HCT116 (cell line): ENCODE measurements at regions not wholly inside any gene's neighbourhood (a gene's known extent, or its start where the extent isn't known, plus 50 kb on each side); places are given as distances from the start of the nearest gene placed in this dataset.

Experiments used
- ATAC-seq: fragments of 200-7000 bp; cut with Tn5 transposase; 2 replicates; pipeline ENCODE4 v1.9.1; 2020; ENCODE audit warnings: mild to moderate bottlenecking, moderate library complexity
- BruUV-seq: library from RNA; stranded (reverse); fragments of 400-500 nt; replicated peaks from 2 replicates; lab custom pipeline; 2021; lab: Mats Ljungman, UMichigan
- CTCF ChIA-PET: fragments of 300-600 bp; sonication (Branson Sonifier 250); formaldehyde crosslinking; loops from one replicate; lab custom pipeline; 2021; ENCODE audit warnings: antibody characterized with exemption; lab: Charles Lee
- POLR2A ChIA-PET: fragments of 300-600, 350-600 bp; sonication (Branson Sonifier 250); formaldehyde crosslinking; loops from one replicate; lab custom pipeline; 2021; ENCODE audit warnings: antibody characterized with exemption; lab: Charles Lee
- RAD21 ChIA-PET, 2 experiments: fragments of 300-600 bp; sonication (Branson Sonifier 250); formaldehyde crosslinking; loops; one replicate each; lab custom pipeline; 2023; ENCODE audit warnings: low total read pairs in 2 of 2; ENCODE audit not compliant: uncharacterized antibody in 2 of 2, unreplicated experiment in 2 of 2, low non-redundant PET in 1 of 2; lab: Charles Lee
- DNase-seq: peaks from one replicate; pipeline ENCODE4 v3.0.0-alpha.2; 2010; ENCODE audit warnings: low read depth, low spot score
- H2AFZ ChIP-seq: fragments of 200-600 bp; shearing (Covaris generic), sonication (generic); 2 replicates; pipeline ENCODE4 v1.6.1; 2017; ENCODE audit warnings: low read depth, mixed run types, mixed read lengths, antibody characterized with exemption, low read length; ENCODE audit not compliant: poor library complexity, severe bottlenecking
- H3K27ac ChIP-seq: 2 replicates; pipeline ENCODE4 v1.5.1; 2012; ENCODE audit warnings: low read depth, low read length
- H3K27me3 ChIP-seq: fragments of 200-600 bp; sonication (generic); 2 replicates; pipeline ENCODE4 v1.6.1; 2016; ENCODE audit warnings: mixed run types, low read length, mixed read lengths; ENCODE audit not compliant: insufficient read depth
- H3K36me3 ChIP-seq, 2 experiments: fragments of 200-500 bp in 1 of 2; fragments of 200-600 bp in 1 of 2; sonication (Bioruptor generic) in 1 of 2; sonication (generic) in 1 of 2; 2 replicates each; pipeline versions ENCODE4 v1.5.1 to v1.6.1; 2014 to 2016; ENCODE audit warnings: low read length in 2 of 2, inconsistent platforms in 1 of 2, mixed read lengths in 1 of 2, mixed run types in 1 of 2; ENCODE audit not compliant: insufficient read depth in 2 of 2, control insufficient read depth in 1 of 2
- H3K4me1 ChIP-seq, 2 experiments: fragments of 200-600 bp in 1 of 2; sonication (generic) in 1 of 2; 2 replicates each; pipeline versions ENCODE4 v1.5.1 to v1.6.1; 2012 to 2017; ENCODE audit warnings: low read length in 2 of 2, inconsistent platforms in 1 of 2, mild to moderate bottlenecking in 1 of 2, mixed read lengths in 1 of 2, mixed run types in 1 of 2, moderate library complexity in 1 of 2; ENCODE audit not compliant: insufficient read depth in 2 of 2, control insufficient read depth in 1 of 2
- H3K4me2 ChIP-seq: fragments of 200-600 bp; sonication (generic); 2 replicates; pipeline ENCODE4 v1.6.1; 2017; ENCODE audit warnings: mixed run types, low read length, mixed read lengths
- H3K4me3 ChIP-seq, 2 experiments: fragments of 200-600 bp in 1 of 2; sonication (generic) in 1 of 2; replicated peaks in 1 of 2; 2 replicates each; pipeline ENCODE4 v1.5.1; 2011 to 2016; ENCODE audit warnings: low read length in 2 of 2, control low read depth in 1 of 2, low read depth in 1 of 2, mild to moderate bottlenecking in 1 of 2, mixed read lengths in 1 of 2, mixed run types in 1 of 2
- H3K79me2 ChIP-seq: fragments of 200-600 bp; sonication (generic); 2 replicates; pipeline ENCODE4 v1.6.1; 2017; ENCODE audit warnings: mild to moderate bottlenecking, mixed run types, low read length, moderate library complexity, mixed read lengths; ENCODE audit not compliant: insufficient read depth
- H3K9ac ChIP-seq: fragments of 200-600 bp; sonication (generic); 2 replicates; pipeline ENCODE4 v1.6.1; 2016; ENCODE audit warnings: low read length, mixed read lengths
- H3K9me2 ChIP-seq: fragments of 200-600 bp; sonication (generic), shearing (Covaris generic); 2 replicates; pipeline ENCODE4 v1.6.1; 2017; ENCODE audit warnings: mixed run types, mild to moderate bottlenecking, moderate library complexity; ENCODE audit not compliant: insufficient read depth
- H3K9me3 ChIP-seq, 2 experiments: fragments of 200-500 bp in 1 of 2; fragments of 200-600 bp in 1 of 2; sonication (Bioruptor generic) in 1 of 2; sonication (generic) in 1 of 2; 2 replicates each; pipeline ENCODE4 v1.6.1; 2014 to 2017; ENCODE audit warnings: low read length in 2 of 2, mixed read lengths in 2 of 2, inconsistent platforms in 1 of 2, low read depth in 1 of 2, mild to moderate bottlenecking in 1 of 2, mixed run types in 1 of 2, moderate library complexity in 1 of 2; ENCODE audit not compliant: control insufficient read depth in 1 of 2, insufficient read depth in 1 of 2
- H4K20me1 ChIP-seq: fragments of 200-600 bp; sonication (generic), shearing (Covaris generic); 2 replicates; pipeline ENCODE4 v1.6.1; 2017; ENCODE audit warnings: mixed run types, mild to moderate bottlenecking, moderate library complexity; ENCODE audit not compliant: insufficient read depth
- CBX3 ChIP-seq: IDR thresholded peaks from 2 replicates; pipeline ENCODE4 v1.6.1; 2012; ENCODE audit warnings: low read depth
- CEBPB ChIP-seq: IDR thresholded peaks from 2 replicates; pipeline ENCODE4 v1.6.1; 2012; ENCODE audit warnings: low read depth
- EGR1 ChIP-seq: IDR thresholded peaks from 2 replicates; pipeline ENCODE4 v1.6.1; 2012; ENCODE audit warnings: low read depth
- ELF1 ChIP-seq: IDR thresholded peaks from 2 replicates; pipeline ENCODE4 v1.6.1; 2012; ENCODE audit warnings: low read depth, borderline replicate concordance
- EZH2phosphoT487 ChIP-seq: fragments of 200-600 bp; IDR thresholded peaks from 2 replicates; pipeline ENCODE4 v1.6.1; 2018; ENCODE audit warnings: antibody characterized with exemption, borderline replicate concordance
- JUND ChIP-seq: IDR thresholded peaks from 2 replicates; pipeline ENCODE4 v1.6.1; 2012
- POLR2A ChIP-seq: IDR thresholded peaks from 2 replicates; pipeline ENCODE4 v1.7.0; 2011; ENCODE audit warnings: borderline replicate concordance; ENCODE audit not compliant: insufficient read depth, insufficient read length; ENCODE audit errors: extremely low read depth
- POLR2AphosphoS5 ChIP-seq: IDR thresholded peaks from 2 replicates; pipeline ENCODE4 v1.6.1; 2011; ENCODE audit warnings: mild to moderate bottlenecking, low read depth, low read length, moderate library complexity
- RAD21 ChIP-seq: IDR thresholded peaks from 2 replicates; pipeline ENCODE4 v1.6.1; 2012; ENCODE audit warnings: low read depth, mild to moderate bottlenecking
- TCF7L2 ChIP-seq: IDR thresholded peaks from 2 replicates; pipeline ENCODE4 v1.7.0; 2011; ENCODE audit warnings: borderline replicate concordance, inconsistent platforms; ENCODE audit not compliant: insufficient read depth, insufficient read length; ENCODE audit errors: extremely low read depth
- ZFX ChIP-seq: fragments of 450-650 bp; IDR thresholded peaks from 2 replicates; pipeline ENCODE4 v1.6.1; 2017
- ZNF274 ChIP-seq: fragments of 200-500 bp; sonication (Bioruptor generic); IDR thresholded peaks from 2 replicates; pipeline ENCODE4 v1.6.1; 2014; ENCODE audit warnings: mild to moderate bottlenecking, low read depth, low read length, inconsistent platforms
- intact Hi-C: fragments of 100-400 bp; cut with micrococcal nuclease; formaldehyde crosslinking; loops from 2 replicates; pipeline ENCODE4 v1.10.0; 2022
- TF ChIP-seq, protein P1 (sequence below): IDR thresholded peaks from 2 replicates; pipeline ENCODE4 v1.6.1; 2012
- TF ChIP-seq, protein P2 (sequence below): IDR thresholded peaks from 2 replicates; pipeline ENCODE4 v1.6.1; 2012; ENCODE audit warnings: low read depth
- TF ChIP-seq, protein P3 (sequence below): IDR thresholded peaks from 2 replicates; pipeline ENCODE4 v1.6.1; 2012

DNA sequence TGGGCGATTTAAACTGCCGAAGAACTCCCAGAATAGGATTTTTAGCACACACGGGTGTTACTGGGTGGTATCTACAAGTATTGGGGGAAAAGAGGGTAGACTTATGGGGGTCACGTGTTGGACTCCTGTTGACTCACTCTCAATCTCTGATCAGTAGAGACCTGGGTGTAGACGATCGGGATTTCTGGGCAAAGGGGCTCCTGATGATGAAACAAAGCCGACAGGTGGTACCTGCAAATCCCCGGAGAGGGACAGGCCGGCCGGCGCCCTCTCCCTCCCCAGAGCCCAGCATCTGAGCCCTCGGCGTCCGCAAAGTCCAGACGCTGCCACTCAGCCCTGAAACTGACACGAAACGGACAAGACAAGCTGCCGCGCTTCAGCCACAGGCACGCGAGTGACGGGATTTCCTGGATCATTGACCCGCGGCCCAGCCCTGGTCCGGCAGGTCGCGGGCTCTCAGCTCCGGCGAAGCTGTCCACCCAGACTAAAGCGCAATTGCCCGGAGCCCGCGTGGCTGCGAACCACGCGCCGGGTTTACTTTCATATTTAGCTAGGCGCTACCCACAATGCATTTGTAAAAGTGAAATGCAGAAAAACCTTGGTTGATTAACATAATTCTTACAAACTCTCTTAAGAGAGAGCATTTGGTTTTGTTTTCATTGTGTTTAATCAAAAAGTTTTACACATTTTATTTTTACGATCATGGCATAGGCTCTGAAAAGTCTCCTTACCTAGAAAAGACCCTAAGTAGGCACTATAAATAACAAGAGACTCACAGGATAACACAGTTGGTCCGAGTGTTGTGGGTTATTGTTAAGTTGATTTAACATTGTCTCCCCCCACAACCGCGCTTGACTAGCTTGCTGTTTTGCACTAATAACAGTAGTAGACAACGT, 56.9 kb upstream of the EZH2 start (continued):
- TF ChIP-seq TCF7L2 (peak; percentile 74), EGR1 (0 out of 2 replicates have a peak, but pooled peaks have one; percentile 13), CEBPB (peak; percentile 42; the same call in 1 of the 2 replicates), ELF1 (no peak), JUND (no peak)
- TF ChIP-seq, protein P1, sequence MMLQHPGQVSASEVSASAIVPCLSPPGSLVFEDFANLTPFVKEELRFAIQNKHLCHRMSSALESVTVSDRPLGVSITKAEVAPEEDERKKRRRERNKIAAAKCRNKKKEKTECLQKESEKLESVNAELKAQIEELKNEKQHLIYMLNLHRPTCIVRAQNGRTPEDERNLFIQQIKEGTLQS, result peak; percentile 95
- TF ChIP-seq, all 23 proteins: peak for 15

DNA sequence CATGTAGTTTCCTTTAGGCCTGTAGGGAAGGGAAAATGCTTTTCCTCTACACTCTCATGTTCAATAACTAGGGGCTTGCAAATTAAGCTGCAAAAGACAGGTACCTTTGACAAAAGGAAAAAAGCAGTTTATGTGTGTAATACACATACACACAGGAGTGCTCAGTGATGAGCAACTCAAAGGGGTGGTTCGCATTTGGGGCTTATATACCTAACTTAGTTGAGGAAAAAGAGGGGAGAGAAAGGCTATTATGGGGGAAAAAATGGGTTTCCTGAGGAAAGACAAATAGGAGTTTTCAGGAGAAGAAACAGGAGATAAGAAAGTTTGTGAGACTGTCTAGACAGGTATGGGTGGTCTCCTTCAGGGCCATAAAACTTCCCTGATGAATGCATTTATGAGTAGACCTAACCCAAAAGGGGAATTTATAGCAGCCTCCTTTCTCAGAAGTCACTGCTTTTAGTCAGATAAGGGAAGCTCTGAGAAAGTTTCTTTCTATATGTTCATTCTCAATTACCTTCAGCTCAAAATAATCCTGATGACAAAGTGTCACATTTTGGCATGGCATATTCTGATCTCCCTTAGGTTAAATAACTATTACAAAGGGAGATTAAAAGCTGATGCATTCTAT, 55.2 kb upstream of the EZH2 start:
- no peak overlapping the region for H3K4me3 ChIP-seq
- ATAC-seq, result no peak
- no peaks in the 10 kb centered on the region for H3K9me2 ChIP-seq
- no peak overlapping the region for H3K27ac ChIP-seq
- H3K4me1 ChIP-seq, result peaks cover 10 to 15% of the 10 kb centered on the region in 2 experiments; a peak in 3 of 4 replicates
- no peak overlapping the region for H2AFZ ChIP-seq
- ChIA-PET RAD21 (no interaction called here), POLR2A (no interaction called here), CTCF (no interaction called here)
- no TSS peak for BruUV-seq
- H3K9me3 ChIP-seq, result no peaks in the 10 kb centered on the region
- H3K4me2 ChIP-seq, result no peak overlapping the region
- TF ChIP-seq TCF7L2, result no peak
- TF ChIP-seq, protein P2, sequence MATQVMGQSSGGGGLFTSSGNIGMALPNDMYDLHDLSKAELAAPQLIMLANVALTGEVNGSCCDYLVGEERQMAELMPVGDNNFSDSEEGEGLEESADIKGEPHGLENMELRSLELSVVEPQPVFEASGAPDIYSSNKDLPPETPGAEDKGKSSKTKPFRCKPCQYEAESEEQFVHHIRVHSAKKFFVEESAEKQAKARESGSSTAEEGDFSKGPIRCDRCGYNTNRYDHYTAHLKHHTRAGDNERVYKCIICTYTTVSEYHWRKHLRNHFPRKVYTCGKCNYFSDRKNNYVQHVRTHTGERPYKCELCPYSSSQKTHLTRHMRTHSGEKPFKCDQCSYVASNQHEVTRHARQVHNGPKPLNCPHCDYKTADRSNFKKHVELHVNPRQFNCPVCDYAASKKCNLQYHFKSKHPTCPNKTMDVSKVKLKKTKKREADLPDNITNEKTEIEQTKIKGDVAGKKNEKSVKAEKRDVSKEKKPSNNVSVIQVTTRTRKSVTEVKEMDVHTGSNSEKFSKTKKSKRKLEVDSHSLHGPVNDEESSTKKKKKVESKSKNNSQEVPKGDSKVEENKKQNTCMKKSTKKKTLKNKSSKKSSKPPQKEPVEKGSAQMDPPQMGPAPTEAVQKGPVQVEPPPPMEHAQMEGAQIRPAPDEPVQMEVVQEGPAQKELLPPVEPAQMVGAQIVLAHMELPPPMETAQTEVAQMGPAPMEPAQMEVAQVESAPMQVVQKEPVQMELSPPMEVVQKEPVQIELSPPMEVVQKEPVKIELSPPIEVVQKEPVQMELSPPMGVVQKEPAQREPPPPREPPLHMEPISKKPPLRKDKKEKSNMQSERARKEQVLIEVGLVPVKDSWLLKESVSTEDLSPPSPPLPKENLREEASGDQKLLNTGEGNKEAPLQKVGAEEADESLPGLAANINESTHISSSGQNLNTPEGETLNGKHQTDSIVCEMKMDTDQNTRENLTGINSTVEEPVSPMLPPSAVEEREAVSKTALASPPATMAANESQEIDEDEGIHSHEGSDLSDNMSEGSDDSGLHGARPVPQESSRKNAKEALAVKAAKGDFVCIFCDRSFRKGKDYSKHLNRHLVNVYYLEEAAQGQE, result no peak
- TF ChIP-seq POLR2A, result no peak
- no peak for TF ChIP-seq EZH2phosphoT487
- TF ChIP-seq RAD21, result no peak
- no peak for TF ChIP-seq ZNF274
- TF ChIP-seq CBX3, result no peak
- TF ChIP-seq, protein P3, sequence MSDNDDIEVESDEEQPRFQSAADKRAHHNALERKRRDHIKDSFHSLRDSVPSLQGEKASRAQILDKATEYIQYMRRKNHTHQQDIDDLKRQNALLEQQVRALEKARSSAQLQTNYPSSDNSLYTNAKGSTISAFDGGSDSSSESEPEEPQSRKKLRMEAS, result no peak
- no peak for TF ChIP-seq ZFX
- TF ChIP-seq POLR2AphosphoS5, result no peak
- TF ChIP-seq, protein P1, result no peak
- DNase-seq, result no peak
- no peaks in the 10 kb centered on the region for H3K79me2 ChIP-seq
- no peaks in the 10 kb centered on the region for H3K36me3 ChIP-seq
- H4K20me1 ChIP-seq, result no peaks in the 10 kb centered on the region
- no peaks in the 10 kb centered on the region for H3K27me3 ChIP-seq
- intact Hi-C loops, result no loop called here
- H3K9ac ChIP-seq, result no peak overlapping the region
